Astrocyte (in vitro differentiated cells and primary cell): ENCODE measurements at regions not wholly inside any gene's neighbourhood (a gene's known extent, or its start where the extent isn't known, plus 50 kb on each side); places are given as distances from the start of the nearest gene placed in this dataset.

Source experiments
- DNase-seq: peaks from one replicate; pipeline ENCODE4 v3.0.0-alpha.2; 2010; ENCODE audit warnings: low read depth
- FAIRE-seq: peaks from 2 replicates; lab custom pipeline; 2011; peaks lifted over from hg19 to GRCh38; lab: Jason Lieb, UNC
- H2AFZ ChIP-seq: 2 replicates; pipeline ENCODE4 v1.6.0; 2012; ENCODE audit warnings: low read depth, low read length, inconsistent platforms
- H3K27ac ChIP-seq: 2 replicates; pipeline ENCODE4 v1.5.1; 2011; ENCODE audit warnings: low read depth, low read length, inconsistent platforms
- H3K27me3 ChIP-seq: 2 replicates; pipeline ENCODE4 v1.6.0; 2011; ENCODE audit warnings: low read length, inconsistent platforms; ENCODE audit not compliant: insufficient read depth
- H3K36me3 ChIP-seq: 2 replicates; pipeline ENCODE4 v1.5.1; 2011; ENCODE audit warnings: low read length, inconsistent platforms; ENCODE audit not compliant: insufficient read depth
- H3K4me1 ChIP-seq: 2 replicates; pipeline ENCODE4 v1.5.1; 2011; ENCODE audit warnings: low read length, inconsistent platforms; ENCODE audit not compliant: insufficient read depth
- H3K4me2 ChIP-seq: 2 replicates; pipeline ENCODE4 v1.6.0; 2012; ENCODE audit warnings: low read length, inconsistent platforms
- H3K4me3 ChIP-seq: 2 replicates; pipeline ENCODE4 v1.5.1; 2011; ENCODE audit warnings: low read depth, mild to moderate bottlenecking, low read length, inconsistent platforms; ENCODE audit not compliant: insufficient read depth
- H3K79me2 ChIP-seq: 2 replicates; pipeline ENCODE4 v1.6.0; 2012; ENCODE audit warnings: mild to moderate bottlenecking, low read length, inconsistent platforms; ENCODE audit not compliant: insufficient read depth
- H3K9ac ChIP-seq: 2 replicates; pipeline ENCODE4 v1.6.0; 2012; ENCODE audit warnings: mild to moderate bottlenecking, low read length, inconsistent platforms
- H3K9me3 ChIP-seq: 2 replicates; pipeline ENCODE4 v1.5.1; 2012; ENCODE audit warnings: low read depth, mild to moderate bottlenecking, low read length, inconsistent platforms; ENCODE audit not compliant: insufficient read depth
- H4K20me1 ChIP-seq: 2 replicates; pipeline ENCODE4 v1.6.0; 2012; ENCODE audit warnings: low read length, inconsistent platforms; ENCODE audit not compliant: insufficient read depth
- H3K27ac Mint-ChIP-seq: one replicate; pipeline ENCODE4 v1.8.0; 2021; ENCODE audit warnings: mild to moderate bottlenecking, mixed read lengths; ENCODE audit not compliant: unreplicated experiment
- H3K27me3 Mint-ChIP-seq: one replicate; pipeline ENCODE4 v1.8.0; 2021; ENCODE audit warnings: low read depth, mixed read lengths; ENCODE audit not compliant: unreplicated experiment
- H3K36me3 Mint-ChIP-seq: one replicate; pipeline ENCODE4 v1.8.0; 2021; ENCODE audit warnings: low read depth, mixed read lengths; ENCODE audit not compliant: unreplicated experiment
- H3K4me1 Mint-ChIP-seq: one replicate; pipeline ENCODE4 v1.8.0; 2021; ENCODE audit warnings: low read depth, mixed read lengths; ENCODE audit not compliant: unreplicated experiment
- H3K4me3 Mint-ChIP-seq: one replicate; pipeline ENCODE4 v1.8.0; 2021; ENCODE audit warnings: mild to moderate bottlenecking, moderate library complexity, mixed read lengths; ENCODE audit not compliant: unreplicated experiment
- H3K9me3 Mint-ChIP-seq: one replicate; pipeline ENCODE4 v1.8.0; 2021; ENCODE audit warnings: mild to moderate bottlenecking, mixed read lengths; ENCODE audit not compliant: unreplicated experiment
- EZH2 ChIP-seq: IDR thresholded peaks from 2 replicates; pipeline ENCODE4 v1.6.1; 2012; ENCODE audit warnings: mild to moderate bottlenecking, low read length, inconsistent platforms; ENCODE audit not compliant: insufficient read depth
- TF ChIP-seq, protein P1 (sequence below): IDR thresholded peaks from 2 replicates; pipeline ENCODE4 v1.5.1; 2011; ENCODE audit warnings: low read depth, mild to moderate bottlenecking, inconsistent platforms, low read length, moderate library complexity; ENCODE audit not compliant: insufficient read depth

DNA sequence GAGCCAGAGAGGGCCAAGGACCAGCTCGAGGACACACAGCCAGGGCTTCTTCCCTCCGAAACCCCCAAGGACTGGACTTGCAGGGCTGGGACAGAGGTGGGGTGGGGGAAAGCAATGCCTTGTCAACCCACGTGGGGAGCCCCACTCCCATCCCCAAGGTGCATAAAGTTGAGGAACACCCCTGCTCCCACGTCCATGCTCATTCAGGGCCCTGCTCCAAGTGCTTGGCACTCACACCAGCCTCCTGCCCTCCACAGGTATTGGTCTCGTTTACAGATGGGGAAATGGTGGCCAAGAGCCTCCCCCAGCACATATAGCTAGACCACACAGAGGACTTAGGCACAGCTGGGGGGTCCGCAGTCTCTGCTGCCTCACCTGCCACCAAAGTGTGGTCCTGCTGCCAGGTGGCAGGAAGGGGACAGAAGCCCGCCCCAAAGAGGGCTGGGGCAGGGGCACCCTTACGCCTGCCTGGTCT is 50.5 kb upstream of the CSPG4 start:
- Mint-ChIP-seq H3K27ac (no peak overlapping the region), H3K4me1 (peaks cover 11% of the 10 kb centered on the region), H3K36me3 (no peaks in the 10 kb centered on the region), H3K4me3 (no peak overlapping the region), H3K9me3 (no peaks in the 10 kb centered on the region), H3K27me3 (peaks cover 10% of the 10 kb centered on the region)
- Histone ChIP-seq H3K27me3 (no peaks in the 10 kb centered on the region), H3K4me2 (no peak overlapping the region), H3K4me1 (no peaks in the 10 kb centered on the region), H4K20me1 (no peaks in the 10 kb centered on the region), H3K4me3 (no peak overlapping the region), H3K9ac (no peak overlapping the region), H3K27ac (no peak overlapping the region), H2AFZ (no peak overlapping the region), H3K36me3 (no peaks in the 10 kb centered on the region), H3K9me3 (no peaks in the 10 kb centered on the region), H3K79me2 (no peaks in the 10 kb centered on the region)
- DNase-seq (no peak), FAIRE-seq (no peak)
- TF ChIP-seq EZH2 = no peak
- TF ChIP-seq, protein P1, sequence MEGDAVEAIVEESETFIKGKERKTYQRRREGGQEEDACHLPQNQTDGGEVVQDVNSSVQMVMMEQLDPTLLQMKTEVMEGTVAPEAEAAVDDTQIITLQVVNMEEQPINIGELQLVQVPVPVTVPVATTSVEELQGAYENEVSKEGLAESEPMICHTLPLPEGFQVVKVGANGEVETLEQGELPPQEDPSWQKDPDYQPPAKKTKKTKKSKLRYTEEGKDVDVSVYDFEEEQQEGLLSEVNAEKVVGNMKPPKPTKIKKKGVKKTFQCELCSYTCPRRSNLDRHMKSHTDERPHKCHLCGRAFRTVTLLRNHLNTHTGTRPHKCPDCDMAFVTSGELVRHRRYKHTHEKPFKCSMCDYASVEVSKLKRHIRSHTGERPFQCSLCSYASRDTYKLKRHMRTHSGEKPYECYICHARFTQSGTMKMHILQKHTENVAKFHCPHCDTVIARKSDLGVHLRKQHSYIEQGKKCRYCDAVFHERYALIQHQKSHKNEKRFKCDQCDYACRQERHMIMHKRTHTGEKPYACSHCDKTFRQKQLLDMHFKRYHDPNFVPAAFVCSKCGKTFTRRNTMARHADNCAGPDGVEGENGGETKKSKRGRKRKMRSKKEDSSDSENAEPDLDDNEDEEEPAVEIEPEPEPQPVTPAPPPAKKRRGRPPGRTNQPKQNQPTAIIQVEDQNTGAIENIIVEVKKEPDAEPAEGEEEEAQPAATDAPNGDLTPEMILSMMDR = no peak
